ENCODE measurements at regions not wholly inside any gene's neighbourhood (a gene's known extent, or its start where the extent isn't known, plus 50 kb on each side); places are given as distances from the start of the nearest gene placed in this dataset.

DNA sequence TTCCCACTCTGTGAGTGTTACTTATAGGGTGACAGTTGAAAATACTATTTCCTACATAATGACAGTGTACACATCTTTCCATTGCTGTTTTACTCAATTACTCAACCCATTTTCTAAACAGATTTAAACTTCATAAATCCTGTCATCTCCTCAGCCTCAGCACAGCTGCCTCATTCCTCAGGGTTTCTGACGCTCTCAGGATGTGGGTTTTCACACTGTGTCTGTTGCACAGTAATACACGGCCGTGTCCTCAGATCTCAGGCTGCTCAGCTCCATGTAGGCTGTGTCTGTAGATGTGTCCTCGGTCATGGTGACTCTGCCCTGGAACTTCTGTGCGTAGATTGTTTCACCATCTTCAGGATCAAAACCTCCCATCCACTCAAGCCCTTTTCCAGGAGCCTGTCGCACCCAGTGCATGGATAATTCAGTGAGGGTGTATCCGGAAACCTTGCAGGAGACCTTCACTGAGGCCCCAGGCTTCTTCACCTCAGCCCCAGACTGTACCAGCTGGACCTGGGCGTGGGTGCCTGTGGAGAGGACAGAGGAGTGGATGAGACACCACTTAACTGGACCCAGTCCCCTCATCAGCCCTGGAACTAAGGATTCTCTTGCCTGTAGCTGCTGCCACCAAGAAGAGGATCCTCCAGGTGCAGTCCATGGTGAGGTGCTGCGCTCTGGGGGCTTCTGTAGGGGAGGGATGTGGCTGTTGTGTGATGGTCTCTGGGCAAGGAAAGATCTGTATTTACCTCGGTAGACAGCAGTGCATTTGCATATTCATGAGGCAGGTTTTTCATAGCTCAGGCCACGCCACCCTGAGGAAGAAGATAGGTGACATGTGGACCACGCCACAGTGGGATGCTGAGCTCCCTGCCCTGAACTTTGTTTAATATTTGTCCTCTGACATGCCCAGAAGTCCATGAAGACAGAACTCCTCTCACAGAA lies 750.2 kb downstream of the TMEM121 start:
- Histone ChIP-seq H3K4me1 (no peaks in the 10 kb centered on the region), H3K4me3 (no peak overlapping the region), H3K9me3 (no peaks in the 10 kb centered on the region), H3K27me3 (no peaks in the 10 kb centered on the region), H3K27ac (no peak overlapping the region), H3K36me3 (ENCODE audit: low read depth, missing control alignments) (no peaks in the 10 kb centered on the region)
- no peak for DNase-seq
- TF ChIP-seq POLR2A (IDR thresholded peaks at IDR 0.05) = no peak
- TF ChIP-seq, protein P1, sequence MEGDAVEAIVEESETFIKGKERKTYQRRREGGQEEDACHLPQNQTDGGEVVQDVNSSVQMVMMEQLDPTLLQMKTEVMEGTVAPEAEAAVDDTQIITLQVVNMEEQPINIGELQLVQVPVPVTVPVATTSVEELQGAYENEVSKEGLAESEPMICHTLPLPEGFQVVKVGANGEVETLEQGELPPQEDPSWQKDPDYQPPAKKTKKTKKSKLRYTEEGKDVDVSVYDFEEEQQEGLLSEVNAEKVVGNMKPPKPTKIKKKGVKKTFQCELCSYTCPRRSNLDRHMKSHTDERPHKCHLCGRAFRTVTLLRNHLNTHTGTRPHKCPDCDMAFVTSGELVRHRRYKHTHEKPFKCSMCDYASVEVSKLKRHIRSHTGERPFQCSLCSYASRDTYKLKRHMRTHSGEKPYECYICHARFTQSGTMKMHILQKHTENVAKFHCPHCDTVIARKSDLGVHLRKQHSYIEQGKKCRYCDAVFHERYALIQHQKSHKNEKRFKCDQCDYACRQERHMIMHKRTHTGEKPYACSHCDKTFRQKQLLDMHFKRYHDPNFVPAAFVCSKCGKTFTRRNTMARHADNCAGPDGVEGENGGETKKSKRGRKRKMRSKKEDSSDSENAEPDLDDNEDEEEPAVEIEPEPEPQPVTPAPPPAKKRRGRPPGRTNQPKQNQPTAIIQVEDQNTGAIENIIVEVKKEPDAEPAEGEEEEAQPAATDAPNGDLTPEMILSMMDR (IDR thresholded peaks at IDR 0.05) = no peak
- WGBS, 2 donors = 66 to 67% methylated on average over 10 to 12 of the region's 12 CpGs
- intact Hi-C loops (cut with DNase I; ENCODE audit: low total_unique reads) = no loop called here

DNA sequence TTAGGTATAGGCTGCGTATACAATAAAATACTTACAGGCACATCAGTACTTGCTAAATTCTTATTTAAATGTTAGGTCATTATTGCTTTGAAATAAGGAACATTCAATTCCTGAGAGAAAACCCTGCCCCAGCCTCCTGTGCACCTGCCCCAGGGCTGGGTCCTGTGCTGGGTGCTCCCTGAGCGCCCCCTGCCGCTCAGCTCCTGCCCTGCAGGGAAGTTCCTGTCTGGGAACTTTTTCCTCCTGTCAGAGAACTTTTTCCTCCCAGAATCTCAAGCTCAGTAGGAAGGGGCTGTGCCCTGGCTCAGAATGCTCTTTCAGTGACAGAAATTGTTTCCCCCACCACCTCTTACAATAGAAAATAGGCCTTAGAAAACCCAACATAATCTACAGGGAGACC lies 751.1 kb downstream of the TMEM121 start:
- no peaks in the 10 kb centered on the region for H3K36me3 ChIP-seq (ENCODE audit: low read depth, missing control alignments)
- no peak overlapping the region for H3K4me3 ChIP-seq
- intact Hi-C loops (cut with DNase I; ENCODE audit: low total_unique reads) = no loop called here
- no peaks in the 10 kb centered on the region for H3K27me3 ChIP-seq
- H3K27ac ChIP-seq = no peak overlapping the region
- no peak for TF ChIP-seq POLR2A (IDR thresholded peaks at IDR 0.05)
- TF ChIP-seq, protein P1 (IDR thresholded peaks at IDR 0.05) = peak in 2 of 3 experiments; percentile 25 to 43
- 41 to 47% methylated on average over 3 of the region's 3 CpGs for WGBS, 2 donors
- H3K9me3 ChIP-seq = no peaks in the 10 kb centered on the region
- H3K4me1 ChIP-seq = no peaks in the 10 kb centered on the region
- DNase-seq = peak; percentile 35

DNA sequence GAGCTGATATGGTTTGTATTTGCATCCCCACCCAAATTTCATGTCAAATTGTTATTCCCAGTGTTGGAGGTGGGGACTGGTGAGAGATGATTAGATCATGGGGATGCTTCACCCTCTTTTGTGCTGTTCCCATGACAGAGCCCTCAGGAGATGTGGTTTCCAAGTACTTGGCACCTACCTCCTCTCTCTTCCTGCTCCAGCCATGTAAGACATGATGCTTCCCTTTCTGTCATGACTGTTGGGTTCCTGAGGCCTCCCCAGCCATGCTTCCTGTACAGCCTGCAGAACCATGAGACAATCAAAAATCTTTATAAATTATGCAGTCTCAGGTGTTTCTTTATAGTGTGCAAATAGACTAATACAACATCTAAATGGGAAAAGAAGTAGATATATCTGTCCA lies 754.5 kb downstream of the TMEM121 start:
- intact Hi-C loops (cut with DNase I; ENCODE audit: low total_unique reads) = no loop called here
- H3K4me3 ChIP-seq = no peak overlapping the region
- H3K9me3 ChIP-seq = no peaks in the 10 kb centered on the region
- no peak overlapping the region for H3K27ac ChIP-seq
- H3K4me1 ChIP-seq = no peaks in the 10 kb centered on the region
- no peaks in the 10 kb centered on the region for H3K36me3 ChIP-seq (ENCODE audit: low read depth, missing control alignments)
- TF ChIP-seq, protein P1 (IDR thresholded peaks at IDR 0.05) = no peak
- no peak for TF ChIP-seq POLR2A (IDR thresholded peaks at IDR 0.05)
- H3K27me3 ChIP-seq = no peaks in the 10 kb centered on the region
- no peak for DNase-seq

DNA sequence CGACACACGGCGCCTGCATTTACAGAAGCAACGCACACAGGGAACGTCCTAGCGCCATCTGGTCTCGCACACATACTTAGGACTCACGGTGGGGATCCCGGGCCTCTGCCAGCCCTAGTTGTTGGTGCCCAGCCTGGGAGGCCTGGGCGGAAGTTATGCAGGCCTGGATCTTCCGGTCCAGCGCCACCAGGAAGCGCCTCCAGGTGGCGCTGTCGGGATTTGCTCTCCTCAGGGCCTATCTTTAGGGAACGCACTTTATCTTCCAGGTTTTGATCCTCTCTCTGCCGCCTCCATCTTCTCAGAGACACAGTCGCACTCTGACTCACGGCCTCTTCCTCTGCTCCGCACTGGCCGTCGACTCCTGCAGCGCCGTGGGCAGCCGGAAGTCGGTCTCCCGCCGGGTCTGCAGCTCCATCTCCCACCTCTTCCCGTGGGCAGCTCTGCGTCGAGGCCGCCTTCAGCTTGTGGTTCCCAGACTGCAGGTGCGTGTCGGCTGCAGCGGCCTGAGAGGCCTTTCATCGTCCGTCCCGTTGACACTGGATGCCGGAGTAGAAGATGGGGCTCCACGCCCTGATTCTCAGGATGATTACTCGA lies 760.4 kb downstream of the TMEM121 start:
- no peak overlapping the region for H3K27ac ChIP-seq
- peak overlapping the region; percentile 34 to 45 for H3K4me3 ChIP-seq
- DNase-seq = peak; percentile 66
- no peaks in the 10 kb centered on the region for H3K4me1 ChIP-seq
- TF ChIP-seq POLR2A (IDR thresholded peaks at IDR 0.05) = no peak
- TF ChIP-seq, protein P1 (IDR thresholded peaks at IDR 0.05) = peak in 2 of 3 experiments; percentile 30 to 45
- intact Hi-C loops (cut with DNase I; ENCODE audit: low total_unique reads) = no loop called here
- no peaks in the 10 kb centered on the region for H3K27me3 ChIP-seq
- no peaks in the 10 kb centered on the region for H3K36me3 ChIP-seq (ENCODE audit: low read depth, missing control alignments)
- WGBS, 2 donors = 53 to 60% methylated on average over 22 to 41 of the region's 41 CpGs
- no peaks in the 10 kb centered on the region for H3K9me3 ChIP-seq

All from testis (tissue), 2 donors.